HG03139 (cell line): ENCODE measurements at regions not wholly inside any gene's neighbourhood (a gene's known extent, or its start where the extent isn't known, plus 50 kb on each side); places are given as distances from the start of the nearest gene placed in this dataset.

ENCODE experiments used
- ATAC-seq: cut with Tn5 transposase; IDR thresholded peaks from one replicate; pipeline ENCODE4 v1.9.1; 2021; ENCODE audit not compliant: unreplicated experiment

GRCh38 chr2:4455486-4456155 lies 752.2 kb downstream of the DCDC2C start:
- no peak for ATAC-seq

- no peak for ATAC-seq
Observed at GRCh38 chr2:4464634-4465266, 761.4 kb downstream of the DCDC2C start.

- no peak for ATAC-seq
Observed at GRCh38 chr2:4465671-4466070, 762.3 kb downstream of the DCDC2C start.

- ATAC-seq, result no peak
Observed at GRCh38 chr2:4475618-4476017, 772.2 kb downstream of the DCDC2C start.

GRCh38 chr2:4483050-4483449 lies 779.7 kb downstream of the DCDC2C start:
- ATAC-seq, result no peak

GRCh38 chr2:4486971-4487370 lies 783.6 kb downstream of the DCDC2C start:
- no peak for ATAC-seq

GRCh38 chr2:4499316-4500030 lies 796.1 kb downstream of the DCDC2C start:
- ATAC-seq, result no peak

GRCh38 chr2:4501525-4501924 lies 798.1 kb downstream of the DCDC2C start:
- no peak for ATAC-seq

GRCh38 chr2:4502230-4502843 lies 799.0 kb downstream of the DCDC2C start:
- ATAC-seq, result no peak

GRCh38 chr2:4507661-4508060 lies 804.3 kb downstream of the DCDC2C start:
- ATAC-seq, result no peak

- no peak for ATAC-seq
Observed at GRCh38 chr2:4515871-4516761, 812.7 kb downstream of the DCDC2C start.

- ATAC-seq, result no peak
Observed at GRCh38 chr2:4518596-4518995, 815.2 kb downstream of the DCDC2C start.

GRCh38 chr2:4522498-4523421 lies 819.4 kb downstream of the DCDC2C start:
- no peak for ATAC-seq

GRCh38 chr2:4527416-4527815 lies 824.0 kb downstream of the DCDC2C start:
- no peak for ATAC-seq

- ATAC-seq, result no peak
Observed at GRCh38 chr2:4528246-4528645, 824.9 kb downstream of the DCDC2C start.

GRCh38 chr2:4528773-4529172 lies 825.4 kb downstream of the DCDC2C start:
- no peak for ATAC-seq

GRCh38 chr2:4529738-4530137 lies 826.4 kb downstream of the DCDC2C start:
- ATAC-seq, result no peak

GRCh38 chr2:4530231-4530630 lies 826.9 kb downstream of the DCDC2C start:
- no peak for ATAC-seq

- ATAC-seq, result no peak
Observed at GRCh38 chr2:4533806-4534205, 830.4 kb downstream of the DCDC2C start.

- no peak for ATAC-seq
Observed at GRCh38 chr2:4539121-4539520, 835.7 kb downstream of the DCDC2C start.
